ELF-1 (cell line): ENCODE measurements at regions not wholly inside any gene's neighbourhood (a gene's known extent, or its start where the extent isn't known, plus 50 kb on each side); places are given as distances from the start of the nearest gene placed in this dataset.
A peak's percentile ranks its signal among the peaks of the same experiment; 100 is the strongest.
"Not testable (repeated sequence)": the region's sequence is repeated elsewhere in the genome, so short reads cannot be mapped to it uniquely, and the experiment has no call there.

ENCODE experiments used
- DNase-seq: peaks from one replicate; pipeline ENCODE4 v3.0.0-alpha.2; 2016; ENCODE audit warnings: low read depth, low spot score

DNA sequence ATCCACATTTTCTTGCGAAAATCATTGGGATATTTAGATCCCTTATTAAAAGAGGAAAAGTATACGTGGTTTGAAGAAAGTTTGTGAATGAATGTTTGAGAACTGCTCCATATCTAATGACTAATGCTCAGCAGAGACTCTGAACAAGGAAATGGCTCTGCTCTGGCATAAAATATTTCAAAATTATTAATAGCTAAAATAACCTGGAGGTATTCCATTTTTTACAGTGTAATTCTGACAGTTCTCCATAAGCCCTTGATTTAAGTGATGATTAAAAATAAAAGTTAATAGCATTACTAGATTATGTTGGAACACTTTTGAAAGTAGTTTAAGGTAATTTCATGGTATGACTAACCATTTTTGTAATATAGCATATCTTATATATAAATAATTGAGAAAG, 1276.9 kb upstream of the TENM3 start:
- no peak for DNase-seq

DNA sequence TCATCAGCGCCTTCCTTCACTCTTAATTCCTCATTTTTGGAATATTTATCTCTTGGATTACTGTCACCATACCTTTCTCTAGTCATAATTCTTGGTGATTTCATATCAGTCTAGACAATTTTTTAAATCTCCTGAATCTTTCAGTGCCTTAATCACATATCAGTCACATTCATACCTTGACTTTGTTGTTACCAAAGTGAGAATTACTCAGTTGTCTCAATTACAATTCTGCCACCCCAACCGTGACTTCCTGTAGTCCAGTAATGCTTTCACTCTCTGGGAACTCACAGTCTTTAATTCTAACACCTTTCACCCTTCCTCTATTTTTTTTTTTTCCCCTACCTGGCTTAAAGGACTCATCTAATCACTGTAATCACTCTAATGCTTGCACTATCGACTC, 1275.3 kb upstream of the TENM3 start:
- no peak for DNase-seq

DNA sequence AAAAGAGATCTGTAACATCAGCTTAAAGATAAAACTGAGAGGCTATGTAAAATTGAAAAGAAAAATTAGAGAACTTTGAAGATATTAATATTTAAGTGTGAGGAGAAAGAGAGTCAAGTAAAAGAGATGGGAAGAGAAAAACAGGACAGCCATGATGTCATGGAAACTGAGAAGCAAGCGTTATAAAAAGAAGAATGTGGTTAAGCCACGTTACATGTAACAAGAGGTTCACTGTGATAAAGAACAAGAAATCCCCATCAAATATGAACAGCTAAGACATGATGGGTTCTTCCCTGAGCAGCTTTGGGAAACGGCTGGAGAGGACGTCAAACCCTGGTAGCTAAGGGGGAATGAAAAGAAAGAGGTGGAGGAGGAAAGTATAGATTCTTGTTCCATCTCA, 1269.3 kb upstream of the TENM3 start:
- no peak for DNase-seq

DNA sequence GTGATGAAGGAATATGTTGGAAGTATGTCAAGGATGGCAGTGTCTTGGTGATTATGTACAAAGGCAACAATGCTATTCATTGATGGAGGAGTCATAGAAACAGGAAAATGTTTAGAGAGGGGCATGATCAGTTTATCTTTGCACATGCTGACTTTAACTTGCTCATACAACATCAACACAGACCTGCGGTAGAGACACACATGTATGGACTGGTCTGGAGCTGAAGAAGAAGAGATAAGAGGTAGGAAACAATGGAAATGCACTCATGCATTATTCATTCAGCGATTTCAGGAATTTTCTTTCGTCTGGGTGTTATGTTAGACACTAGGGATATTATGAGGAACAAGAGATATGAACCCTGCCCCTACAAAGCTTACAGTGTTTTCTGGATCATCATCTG, 1252.3 kb upstream of the TENM3 start:
- no peak for DNase-seq

DNA sequence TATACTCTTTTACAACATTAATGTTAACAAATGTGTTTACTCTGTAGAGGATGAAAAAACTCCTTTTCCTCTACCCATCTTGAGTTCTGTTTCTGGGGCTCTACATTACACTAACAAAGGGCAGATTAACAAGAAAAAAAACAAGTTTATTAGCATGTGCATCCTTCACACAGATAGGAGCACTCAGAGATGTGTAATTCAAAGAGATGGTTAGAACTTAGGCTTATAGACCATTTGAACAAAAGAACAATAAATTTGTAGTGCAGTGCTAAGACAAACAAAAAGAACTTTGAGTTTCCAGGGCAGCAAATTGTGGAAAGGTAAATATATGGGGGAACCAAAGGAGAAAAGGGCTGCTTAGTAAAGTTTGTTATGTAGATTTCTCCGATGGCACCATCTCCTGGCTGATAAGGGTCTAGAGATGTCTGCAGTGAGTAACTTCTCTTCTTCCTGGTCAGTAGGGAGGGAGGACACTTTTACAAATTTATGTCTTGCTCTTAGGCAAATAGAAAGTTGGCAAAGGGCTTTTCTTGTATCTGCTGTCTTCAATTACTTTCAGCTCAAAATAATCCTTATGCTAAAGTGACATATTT, 1249.9 kb upstream of the TENM3 start:
- DNase-seq: no peak

DNA sequence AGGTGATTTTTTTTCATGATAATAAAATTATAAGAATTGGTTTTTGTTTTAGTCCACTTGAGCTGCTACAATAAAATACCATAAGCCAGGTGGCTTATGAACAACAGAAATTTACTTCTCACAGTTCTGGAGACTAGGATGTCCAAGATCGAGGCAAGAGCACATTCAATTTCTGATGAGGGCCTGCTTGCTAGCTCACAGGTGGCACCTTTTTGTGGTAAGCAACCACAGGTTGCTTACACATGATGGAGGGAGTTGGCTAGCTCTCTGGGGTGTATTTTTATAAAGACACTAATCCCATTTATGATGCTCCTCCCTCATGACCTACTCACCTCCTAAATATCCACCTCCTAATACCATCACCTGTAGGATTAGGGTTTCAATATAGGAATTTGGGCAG, 1248.5 kb upstream of the TENM3 start:
- no peak for DNase-seq

DNA sequence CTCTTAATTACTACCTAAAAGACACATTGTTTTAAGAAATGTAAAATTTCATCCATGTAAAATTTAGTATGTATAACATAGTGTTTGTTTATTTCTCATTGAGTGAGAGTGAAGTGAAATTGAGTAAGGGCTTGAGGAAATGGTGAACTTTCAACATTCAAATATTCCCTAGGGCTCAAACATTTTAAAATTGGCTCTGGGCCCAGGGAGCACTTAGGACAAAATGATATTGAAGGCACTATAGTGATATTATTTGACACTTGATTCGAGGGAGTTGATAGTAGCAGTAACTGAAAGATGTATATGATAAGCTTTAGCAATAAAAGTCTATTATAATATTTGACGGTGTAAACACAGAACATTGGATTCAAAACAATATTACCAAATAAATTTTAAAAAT, 1244.0 kb upstream of the TENM3 start:
- DNase-seq: no peak

DNA sequence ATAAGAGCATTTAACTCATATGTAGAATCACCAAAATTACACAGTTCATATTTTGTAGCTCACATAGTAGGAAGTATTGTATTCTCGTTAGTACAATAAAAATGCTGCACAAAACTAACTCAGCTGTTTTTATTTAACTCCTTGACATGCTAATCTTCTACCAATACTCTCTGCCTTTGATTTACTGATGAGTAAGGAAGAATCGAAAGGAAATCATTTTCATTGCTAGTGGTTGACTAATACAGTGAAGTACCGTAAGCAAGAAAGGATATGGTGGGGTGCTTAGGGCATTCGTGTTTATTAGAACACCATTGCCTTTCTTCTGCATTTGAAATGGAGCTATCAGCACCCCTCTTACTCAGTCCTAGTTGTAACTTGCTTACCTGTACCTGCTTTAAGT, 1239.1 kb upstream of the TENM3 start:
- no peak for DNase-seq

DNA sequence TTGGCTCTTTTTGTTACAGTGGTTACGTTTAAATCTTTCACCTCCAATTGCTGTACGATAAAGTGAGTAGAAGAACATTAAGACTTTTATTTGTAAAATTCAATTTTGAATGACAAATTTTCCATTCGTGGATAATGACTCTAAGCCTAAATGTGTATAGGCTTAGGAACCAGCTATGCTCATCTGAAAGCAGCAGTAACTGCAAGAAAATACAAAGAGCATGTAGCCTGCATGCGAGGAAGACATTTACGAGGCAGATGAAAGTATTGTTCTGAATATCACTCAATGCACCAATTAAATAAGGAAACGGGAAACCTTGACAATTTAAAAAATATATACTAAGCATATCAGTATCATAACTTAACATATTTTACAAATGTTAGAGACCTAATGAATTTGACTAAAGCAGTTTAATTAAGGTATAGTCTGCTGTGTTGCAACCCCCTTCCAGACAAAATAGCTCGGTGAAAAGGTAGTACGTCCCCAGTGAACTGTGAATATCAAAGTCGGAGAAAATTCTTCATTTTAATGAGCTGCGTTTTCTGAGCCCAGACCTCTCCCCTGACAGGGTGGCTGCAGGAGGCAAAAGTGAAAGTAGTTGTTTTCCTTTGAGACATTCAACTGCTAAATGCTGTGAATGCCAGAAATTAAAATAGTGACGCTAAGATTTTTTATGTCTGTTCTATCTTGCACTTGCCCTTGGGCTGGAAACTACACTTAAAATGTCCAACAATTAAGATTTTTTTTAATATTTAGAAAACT, 1236.5 kb upstream of the TENM3 start:
- DNase-seq: no peak

DNA sequence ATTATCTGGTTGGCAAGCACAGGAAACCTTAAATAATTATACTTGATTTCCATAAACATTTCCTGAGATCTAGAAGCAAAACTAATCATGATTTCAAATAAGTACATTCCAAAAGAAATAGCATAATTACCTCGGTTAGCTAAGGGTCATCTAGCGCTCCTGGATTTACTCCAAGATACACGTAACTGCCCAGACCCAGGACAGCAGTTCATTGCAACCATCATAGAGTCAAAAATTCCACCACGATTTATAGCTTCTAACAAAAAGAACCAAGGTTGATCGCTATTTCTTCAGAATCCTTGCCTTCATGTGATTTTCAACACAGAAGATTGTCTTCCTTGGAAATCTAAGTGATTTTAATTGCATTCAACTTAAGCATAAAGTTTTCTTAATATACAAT, 1235.5 kb upstream of the TENM3 start:
- DNase-seq: no peak

DNA sequence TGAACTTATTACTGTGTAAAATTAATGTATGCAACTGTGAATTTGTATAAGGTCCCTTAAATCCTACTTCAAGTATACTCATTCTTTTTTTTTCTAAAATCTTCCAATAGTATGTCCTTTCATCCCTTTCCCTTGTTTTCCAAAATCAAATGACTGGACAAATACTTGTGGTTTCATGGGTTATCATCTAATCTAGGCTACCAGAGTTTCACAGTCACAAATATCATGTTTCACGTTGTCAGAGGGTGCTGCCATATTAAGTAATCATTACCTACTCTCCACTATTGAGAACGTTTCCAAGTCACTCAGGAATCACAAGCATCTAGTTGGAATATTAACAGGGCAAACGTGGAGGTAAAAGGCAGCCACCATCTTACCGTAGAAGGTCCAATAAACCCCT, 1235.0 kb upstream of the TENM3 start:
- no peak for DNase-seq

DNA sequence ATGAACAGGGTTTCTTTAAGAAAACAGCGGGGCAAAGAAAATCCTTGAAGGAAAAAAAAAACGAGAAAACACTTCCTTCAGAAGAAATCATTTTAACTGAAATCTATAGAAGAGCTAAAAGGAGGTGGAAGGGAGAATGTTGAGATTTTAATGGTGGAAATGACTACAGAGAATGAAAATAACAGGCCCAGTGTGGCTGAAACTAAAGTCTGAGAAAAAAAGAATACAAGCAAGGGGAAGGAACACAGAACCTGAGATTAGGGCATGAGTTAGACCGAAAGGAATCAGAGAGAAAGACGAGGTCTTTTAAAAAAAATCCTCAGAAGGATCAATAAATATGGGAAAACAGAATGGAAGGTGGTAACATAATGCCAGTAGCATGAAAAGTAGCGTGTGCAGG, 1230.0 kb upstream of the TENM3 start:
- no peak for DNase-seq

DNA sequence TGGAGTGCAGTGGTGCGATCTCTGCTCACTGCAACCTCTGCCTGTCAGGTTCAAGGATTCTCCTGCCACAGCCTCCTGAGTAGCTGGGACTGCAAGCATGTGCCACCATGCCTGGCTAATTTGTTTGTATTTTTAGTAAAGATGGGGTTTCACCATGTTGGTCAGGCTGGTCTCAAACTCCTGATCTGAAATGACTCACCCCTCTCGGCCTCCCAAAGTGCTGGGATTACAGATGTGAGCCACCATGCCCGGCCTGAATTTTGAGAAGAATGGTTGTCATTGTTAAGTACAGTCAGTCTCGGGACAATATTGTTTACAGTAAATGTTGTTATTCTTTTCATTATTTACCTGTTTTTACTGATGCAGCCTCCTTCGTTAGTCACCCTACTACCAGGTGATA, 1226.2 kb upstream of the TENM3 start:
- DNase-seq: peak; percentile 9

DNA sequence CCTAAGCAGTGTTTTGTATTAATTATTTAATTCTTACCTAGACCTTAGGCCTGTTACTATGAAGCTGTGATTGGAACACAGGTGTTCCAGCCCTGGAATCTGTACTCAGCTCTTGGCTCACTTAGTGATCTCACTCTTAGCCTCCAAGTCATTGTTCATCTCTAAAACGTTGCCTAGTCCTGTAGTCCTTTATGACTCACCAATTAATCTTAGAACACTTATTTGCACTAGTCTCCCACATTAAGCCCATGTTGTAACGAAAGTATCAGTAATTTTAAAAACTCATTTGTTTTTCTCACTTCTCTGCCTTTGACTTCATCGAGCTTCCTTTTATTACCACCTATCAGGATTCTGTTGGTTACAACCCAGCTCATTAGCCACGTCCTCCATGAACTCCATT, 1224.7 kb upstream of the TENM3 start:
- no peak for DNase-seq

DNA sequence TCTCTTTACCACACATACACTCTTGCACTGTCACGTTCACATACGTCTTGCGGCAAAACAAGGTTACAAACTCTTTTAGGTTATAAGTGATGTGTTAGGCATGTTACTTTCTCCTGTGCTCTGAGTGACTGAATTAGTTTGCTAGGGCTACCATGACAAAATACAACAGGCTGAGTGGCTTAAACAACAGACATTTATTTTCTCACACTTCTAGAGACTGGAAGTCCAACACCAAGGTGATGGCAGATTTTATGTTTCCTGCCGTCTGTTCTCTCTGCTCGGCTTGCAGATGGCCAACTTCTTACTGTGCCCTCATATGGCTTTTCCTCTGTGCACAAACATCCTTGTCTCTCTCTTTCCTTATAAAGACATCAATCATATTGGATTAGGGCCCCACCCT, 1224.3 kb upstream of the TENM3 start:
- no peak for DNase-seq

DNA sequence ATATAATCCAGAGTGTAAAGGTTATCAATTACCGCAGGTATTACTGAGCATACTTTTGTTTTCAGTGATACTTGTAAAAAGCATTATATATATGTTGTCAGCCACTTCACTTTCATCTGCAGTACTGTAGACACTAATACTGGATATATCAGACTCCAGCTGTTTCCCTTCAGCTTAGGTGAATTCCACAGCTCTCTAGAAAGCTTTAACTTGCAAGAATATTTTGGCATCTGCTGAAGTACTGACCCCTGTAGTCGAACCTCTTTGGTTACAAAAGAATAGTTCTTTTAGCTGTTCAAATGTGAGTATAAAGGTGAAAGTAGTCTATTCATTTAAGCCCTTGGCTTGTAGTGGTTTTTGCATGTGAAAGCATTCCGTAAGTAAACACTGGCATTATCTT, 1222.7 kb upstream of the TENM3 start:
- no peak for DNase-seq

DNA sequence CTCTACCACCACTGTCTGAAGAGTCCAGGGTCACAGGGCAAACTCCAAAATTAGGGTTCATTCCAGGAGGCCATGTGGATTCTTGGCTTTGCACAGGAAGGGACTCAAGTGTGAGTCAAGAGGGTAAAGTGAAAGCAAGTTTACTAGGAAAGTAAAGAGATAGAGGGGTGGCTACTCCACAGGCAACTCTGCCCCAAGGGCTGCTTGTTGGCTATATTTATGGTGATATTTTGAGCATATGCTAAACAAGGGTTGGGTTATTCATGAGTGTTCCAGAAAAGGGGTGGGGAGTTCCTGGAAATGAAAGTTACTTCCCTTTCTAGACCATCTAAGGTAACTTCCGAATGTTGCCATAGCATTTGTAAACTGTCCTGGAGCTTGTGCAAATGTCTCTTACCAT, 1222.0 kb upstream of the TENM3 start:
- DNase-seq: no peak

DNA sequence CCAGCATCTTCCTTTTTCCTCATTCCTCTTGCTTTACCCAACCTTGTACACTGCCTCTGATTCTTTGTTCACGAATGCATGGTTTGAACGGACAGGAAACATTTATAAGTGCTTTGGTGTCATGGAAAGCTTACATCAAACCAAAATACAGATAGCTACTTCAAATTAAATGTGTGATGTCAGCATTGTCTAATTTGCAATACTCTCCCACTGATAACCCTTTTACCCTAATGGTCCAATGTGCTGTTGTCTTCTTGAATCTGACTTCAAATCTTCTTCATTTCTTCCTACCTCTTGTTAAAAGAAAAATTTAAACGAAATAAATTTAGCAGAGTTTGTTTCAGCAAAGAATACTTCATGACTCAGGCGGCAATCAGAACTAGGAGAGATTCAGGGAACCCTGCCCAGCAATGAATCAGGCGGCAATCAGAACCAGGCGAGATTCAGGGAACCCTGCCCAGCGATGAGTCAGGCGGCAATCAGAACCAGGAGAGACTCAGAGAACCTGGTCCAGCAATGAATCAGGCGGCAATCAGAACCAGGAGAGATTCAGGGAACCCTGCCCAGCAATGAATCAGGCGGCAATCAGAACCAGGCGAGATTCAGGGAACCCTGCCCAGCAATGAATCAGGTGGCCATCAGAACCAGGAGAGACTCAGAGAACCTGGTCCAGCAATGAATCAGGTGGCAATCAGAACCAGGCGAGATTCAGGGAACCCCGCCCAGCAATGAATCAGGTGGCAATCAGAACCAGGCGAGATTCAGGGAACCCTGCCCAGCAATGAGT, 1212.9 kb upstream of the TENM3 start:
- DNase-seq: not testable (repeated sequence)

DNA sequence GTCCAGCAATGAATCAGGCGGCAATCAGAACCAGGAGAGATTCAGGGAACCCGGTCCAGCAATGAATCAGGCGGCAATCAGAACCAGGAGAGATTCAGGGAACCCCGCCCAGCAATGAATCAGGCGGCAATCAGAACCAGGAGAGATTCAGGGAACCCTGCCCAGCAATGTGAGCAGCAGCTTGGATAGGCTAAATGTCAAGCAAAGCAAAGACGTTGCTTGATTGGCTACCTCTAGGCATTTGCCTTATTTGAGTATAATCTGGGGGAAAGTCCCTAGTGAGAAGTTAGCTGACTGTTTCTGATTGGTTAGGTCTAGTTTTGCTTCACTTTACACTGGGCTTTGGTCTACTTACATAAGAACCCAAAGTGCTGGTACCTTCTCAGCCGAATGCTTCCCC, 1212.2 kb upstream of the TENM3 start:
- no peak for DNase-seq

DNA sequence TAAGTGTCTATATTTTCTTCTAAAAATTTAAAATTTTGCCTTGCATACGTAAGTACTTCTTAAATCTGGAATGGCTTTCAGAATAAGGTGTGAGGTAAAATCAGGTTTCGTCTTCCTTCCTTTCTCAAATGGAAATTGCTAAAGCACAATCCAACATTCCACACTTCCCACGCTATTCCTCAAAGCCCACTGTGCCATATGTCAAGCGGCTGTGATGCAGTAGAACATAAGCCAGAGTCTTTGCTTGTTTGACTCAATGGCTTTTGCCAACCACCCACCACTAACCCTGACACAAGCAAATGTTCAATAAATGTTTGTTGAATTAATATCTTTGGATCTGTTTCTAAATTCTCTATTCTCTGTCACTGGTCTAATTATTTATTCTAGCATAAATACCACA, 1199.7 kb upstream of the TENM3 start:
- no peak for DNase-seq

DNA sequence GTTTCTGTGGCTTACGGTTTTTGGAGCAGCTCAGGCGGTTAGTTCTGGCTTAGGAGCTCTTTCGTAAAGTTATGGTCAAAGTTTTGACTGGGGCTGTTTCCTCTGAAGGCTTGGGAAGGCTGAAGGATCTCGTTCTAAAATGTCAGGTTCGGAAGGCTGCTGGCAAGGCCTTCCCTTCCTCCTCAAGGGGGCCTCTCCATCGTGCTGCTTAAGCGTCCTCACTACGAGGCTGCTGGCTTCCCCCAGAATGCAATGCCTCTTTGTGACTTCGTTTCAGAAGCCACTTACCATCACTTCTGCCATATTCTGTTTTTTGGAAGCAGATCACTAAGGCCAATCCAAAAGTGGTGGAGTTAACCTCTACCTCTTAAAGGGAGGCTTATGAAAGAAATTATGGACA, 1196.4 kb upstream of the TENM3 start:
- DNase-seq: peak; percentile 21

DNA sequence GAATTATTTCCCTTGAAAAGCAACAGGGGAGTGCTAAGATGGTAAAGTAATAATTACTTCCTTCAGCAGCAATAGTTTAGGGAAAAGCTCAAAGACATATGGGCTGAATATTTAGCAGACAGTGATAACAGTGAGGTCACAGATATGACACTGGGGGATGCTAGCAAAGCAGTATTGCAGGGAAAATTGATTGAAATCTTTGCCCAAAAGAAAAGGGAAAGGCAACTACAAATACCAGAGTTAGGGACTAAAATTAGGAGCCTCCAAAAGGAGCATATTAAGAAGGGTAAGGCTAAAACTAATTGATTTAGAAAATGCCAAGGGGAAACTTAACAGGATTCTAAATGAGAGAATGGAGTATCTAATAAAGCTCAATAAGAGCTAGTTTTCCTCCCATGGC, 1191.3 kb upstream of the TENM3 start:
- no peak for DNase-seq

DNA sequence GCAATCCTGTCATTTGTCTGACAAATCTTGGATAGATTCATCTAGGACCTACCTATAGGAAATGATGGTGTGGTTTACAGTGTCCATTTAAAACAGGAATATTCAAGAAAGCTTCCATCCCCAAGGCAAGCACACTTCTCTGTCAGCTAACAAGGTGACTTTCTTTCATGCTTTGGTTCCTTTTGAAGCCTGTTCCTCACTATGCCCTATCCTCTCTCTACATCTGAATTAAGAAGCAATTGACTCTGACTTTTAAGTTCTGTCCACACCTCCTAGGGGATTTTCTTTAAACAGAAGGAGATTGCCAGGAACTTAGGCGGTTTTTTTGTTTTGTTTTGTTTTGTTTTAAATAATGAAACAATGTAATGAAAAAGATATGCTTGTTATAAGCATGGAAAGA, 1181.4 kb upstream of the TENM3 start:
- peak; percentile 11 for DNase-seq
